SK-N-SH treated with all-trans-retinoic acid at 6 μM for 48 hours (cell line): ENCODE measurements at regions not wholly inside any gene's neighbourhood (a gene's known extent, or its start where the extent isn't known, plus 50 kb on each side); places are given as distances from the start of the nearest gene placed in this dataset.

Source experiments
- ATAC-seq: fragments of 200-7000 bp; cut with Tn5 transposase; 3 replicates; pipeline ENCODE4 v1.9.1; 2020; ENCODE audit warnings: mild to moderate bottlenecking, moderate library complexity
- ARNTL ChIP-seq: fragments of 450-650 bp; formaldehyde crosslinking; IDR thresholded peaks from 2 replicates; pipeline ENCODE4 v1.5.0; 2020; ENCODE audit warnings: low read depth, mild to moderate bottlenecking, moderate library complexity, borderline replicate concordance
- BACH2 ChIP-seq: fragments of 250-450 bp; sonication (Bioruptor Pico); IDR thresholded peaks from 2 replicates; pipeline ENCODE4 v1.9.0; 2021; ENCODE audit warnings: mild to moderate bottlenecking, borderline replicate concordance
- CSDC2 ChIP-seq: fragments of 250-450 bp; sonication (Bioruptor Pico); IDR thresholded peaks from 2 replicates; pipeline ENCODE4 v1.5.0; 2020; ENCODE audit warnings: mild to moderate bottlenecking, moderate library complexity
- CSRNP3 ChIP-seq: fragments of 250-450 bp; sonication (Bioruptor Pico); IDR thresholded peaks from 2 replicates; pipeline ENCODE4 v1.5.1; 2021; ENCODE audit warnings: mild to moderate bottlenecking, moderate library complexity
- ESRRG ChIP-seq: fragments of 250-450 bp; sonication (Bioruptor Pico); IDR thresholded peaks from 2 replicates; pipeline ENCODE4 v1.6.1; 2021; ENCODE audit warnings: mild to moderate bottlenecking
- GLIS3 ChIP-seq: fragments of 250-450 bp; sonication (Bioruptor Pico); IDR thresholded peaks from 2 replicates; pipeline ENCODE4 v1.5.0; 2020; ENCODE audit warnings: mild to moderate bottlenecking, moderate library complexity
- ISL1 ChIP-seq: fragments of 250-450 bp; sonication (Bioruptor Pico); IDR thresholded peaks from 2 replicates; pipeline ENCODE4 v2.1.2; 2022; ENCODE audit warnings: mild to moderate bottlenecking, moderate library complexity
- OSR1 ChIP-seq: fragments of 250-450 bp; sonication (Bioruptor Pico); IDR thresholded peaks from 2 replicates; pipeline ENCODE4 v1.8.0; 2022; ENCODE audit warnings: moderate library complexity, mild to moderate bottlenecking, inconsistent platforms
- PATZ1 ChIP-seq: fragments of 250-450 bp; sonication (Bioruptor Pico); IDR thresholded peaks from 2 replicates; pipeline ENCODE4 v1.8.0; 2020; ENCODE audit warnings: mild to moderate bottlenecking, moderate library complexity, borderline replicate concordance
- POU6F1 ChIP-seq: fragments of 250-450 bp; sonication (Bioruptor Pico); IDR thresholded peaks from 2 replicates; pipeline ENCODE4 v1.8.0; 2021; ENCODE audit warnings: low read depth, mild to moderate bottlenecking, moderate library complexity, borderline replicate concordance
- PPARA ChIP-seq: fragments of 250-450 bp; sonication (Bioruptor Pico); IDR thresholded peaks from 2 replicates; pipeline ENCODE4 v1.5.0; 2020; ENCODE audit warnings: mild to moderate bottlenecking, borderline replicate concordance
- RARB ChIP-seq: fragments of 250-450 bp; sonication (Bioruptor Pico); IDR thresholded peaks from 2 replicates; pipeline ENCODE4 v1.8.0; 2021; ENCODE audit warnings: mild to moderate bottlenecking, moderate library complexity
- SNAI2 ChIP-seq: fragments of 250-450 bp; sonication (Bioruptor Pico); IDR thresholded peaks from 2 replicates; pipeline ENCODE4 v1.5.0; 2020; ENCODE audit warnings: mild to moderate bottlenecking, moderate library complexity
- TCF4 ChIP-seq: fragments of 250-450 bp; sonication (Bioruptor Pico); IDR thresholded peaks from 2 replicates; pipeline ENCODE4 v1.8.0; 2021; ENCODE audit warnings: mild to moderate bottlenecking, moderate library complexity, borderline replicate concordance
- TOX ChIP-seq: fragments of 250-450 bp; sonication (Bioruptor Pico); IDR thresholded peaks from 2 replicates; pipeline ENCODE4 v1.8.0; 2021; ENCODE audit warnings: mild to moderate bottlenecking, moderate library complexity, borderline replicate concordance
- TSHZ2 ChIP-seq: fragments of 250-450 bp; sonication (Bioruptor Pico); IDR thresholded peaks from 2 replicates; pipeline ENCODE4 v1.5.0; 2020; ENCODE audit warnings: mild to moderate bottlenecking, moderate library complexity
- ZFP3 ChIP-seq: fragments of 250-450 bp; sonication (Bioruptor Pico); IDR thresholded peaks from 2 replicates; pipeline ENCODE4 v1.5.0; 2020; ENCODE audit warnings: mild to moderate bottlenecking, moderate library complexity
- ZFP30 ChIP-seq: fragments of 450-650 bp; formaldehyde crosslinking; IDR thresholded peaks from 2 replicates; pipeline ENCODE4 v1.5.0; 2022; ENCODE audit warnings: mild to moderate bottlenecking, moderate library complexity
- ZNF565 ChIP-seq: fragments of 450-650 bp; formaldehyde crosslinking; conservative IDR thresholded peaks from 2 replicates; pipeline ENCODE4 v1.5.0; 2020; ENCODE audit warnings: low read depth, mild to moderate bottlenecking, moderate library complexity
- ZNF8 ChIP-seq: fragments of 450-650 bp; formaldehyde crosslinking; IDR thresholded peaks from 2 replicates; pipeline ENCODE4 v1.5.0; 2020; ENCODE audit warnings: mild to moderate bottlenecking, moderate library complexity

- no peak for TF ChIP-seq POU6F1 (CRISPR knock-in tag)
- TF ChIP-seq CSDC2 (CRISPR knock-in tag), result no peak
- TF ChIP-seq TCF4, result no peak
- TF ChIP-seq TSHZ2 (CRISPR knock-in tag), result no peak
- no peak for TF ChIP-seq ZNF8
- no peak for TF ChIP-seq GLIS3 (CRISPR knock-in tag)
- no peak for TF ChIP-seq ISL1
- no peak for TF ChIP-seq ZFP30 (CRISPR knock-in tag)
- no peak for TF ChIP-seq ESRRG
- TF ChIP-seq TOX, result no peak
Measured at GRCh38 chr2:43068631-43069517, 157.5 kb downstream of the ZFP36L2 start (continued).

GRCh38 chr2:43068041-43068533, 158.3 kb downstream of the ZFP36L2 start:
- no peak for ATAC-seq
- TF ChIP-seq CSDC2 (CRISPR knock-in tag) (no peak), TSHZ2 (CRISPR knock-in tag) (no peak), ZNF8 (no peak), ARNTL (CRISPR knock-in tag) (no peak), TCF4 (no peak), ESRRG (no peak), GLIS3 (CRISPR knock-in tag) (no peak), ZFP3 (CRISPR knock-in tag) (no peak), TOX (no peak), BACH2 (no peak), PATZ1 (no peak), RARB (CRISPR knock-in tag) (no peak), SNAI2 (CRISPR knock-in tag) (no peak), CSRNP3 (CRISPR knock-in tag) (no peak), OSR1 (no peak), ZNF565 (CRISPR knock-in tag) (no peak), PPARA (no peak), ZFP30 (CRISPR knock-in tag) (no peak), POU6F1 (CRISPR knock-in tag) (no peak)
